MM.1S (cell line): ENCODE measurements at regions not wholly inside any gene's neighbourhood (a gene's known extent, or its start where the extent isn't known, plus 50 kb on each side); places are given as distances from the start of the nearest gene placed in this dataset.

Source experiments
- CTCF ChIP-seq: fragments of 300-600 bp; sonication (generic); IDR thresholded peaks from 2 replicates; pipeline ENCODE4 v1.5.1; 2016; ENCODE audit warnings: antibody characterized with exemption, low read length, mixed read lengths
- EZH2 ChIP-seq: fragments of 300-600 bp; sonication (generic); optimal IDR thresholded peaks from 2 replicates; pipeline ENCODE3; 2017; ENCODE audit warnings: low read depth, mild to moderate bottlenecking, antibody characterized with exemption, low read length, mixed read lengths
- EZH2phosphoT487 ChIP-seq: fragments of 300-600 bp; sonication (generic); IDR thresholded peaks from 2 replicates; pipeline ENCODE4 v1.6.1; 2018; ENCODE audit warnings: antibody characterized with exemption, low read length

- TF ChIP-seq CTCF (no peak), EZH2 (no peak), EZH2phosphoT487 (no peak)
These were observed 293.0 kb downstream of the ATPSCKMT start for GRCh38 chr5:9956725-9957124.
